ENCODE measurements at regions not wholly inside any gene's neighbourhood (a gene's known extent, or its start where the extent isn't known, plus 50 kb on each side); places are given as distances from the start of the nearest gene placed in this dataset.

GRCh38 chr15:53412542-53412941 lies 346.9 kb downstream of the WDR72 start:
- TF ChIP-seq, protein P1, sequence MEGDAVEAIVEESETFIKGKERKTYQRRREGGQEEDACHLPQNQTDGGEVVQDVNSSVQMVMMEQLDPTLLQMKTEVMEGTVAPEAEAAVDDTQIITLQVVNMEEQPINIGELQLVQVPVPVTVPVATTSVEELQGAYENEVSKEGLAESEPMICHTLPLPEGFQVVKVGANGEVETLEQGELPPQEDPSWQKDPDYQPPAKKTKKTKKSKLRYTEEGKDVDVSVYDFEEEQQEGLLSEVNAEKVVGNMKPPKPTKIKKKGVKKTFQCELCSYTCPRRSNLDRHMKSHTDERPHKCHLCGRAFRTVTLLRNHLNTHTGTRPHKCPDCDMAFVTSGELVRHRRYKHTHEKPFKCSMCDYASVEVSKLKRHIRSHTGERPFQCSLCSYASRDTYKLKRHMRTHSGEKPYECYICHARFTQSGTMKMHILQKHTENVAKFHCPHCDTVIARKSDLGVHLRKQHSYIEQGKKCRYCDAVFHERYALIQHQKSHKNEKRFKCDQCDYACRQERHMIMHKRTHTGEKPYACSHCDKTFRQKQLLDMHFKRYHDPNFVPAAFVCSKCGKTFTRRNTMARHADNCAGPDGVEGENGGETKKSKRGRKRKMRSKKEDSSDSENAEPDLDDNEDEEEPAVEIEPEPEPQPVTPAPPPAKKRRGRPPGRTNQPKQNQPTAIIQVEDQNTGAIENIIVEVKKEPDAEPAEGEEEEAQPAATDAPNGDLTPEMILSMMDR (conservative IDR thresholded peaks at IDR 0.05) = no peak
- TF ChIP-seq ZFX (IDR thresholded peaks at IDR 0.05) = no peak

All from C4-2B (cell line).